H1 (cell line): ENCODE measurements at regions not wholly inside any gene's neighbourhood (a gene's known extent, or its start where the extent isn't known, plus 50 kb on each side); places are given as distances from the start of the nearest gene placed in this dataset.

Source experiments
- TF ChIP-seq, protein P1 (sequence below): fragments of 300-600 bp; sonication (generic); IDR thresholded peaks from 2 replicates; pipeline ENCODE4 v1.7.1; 2012; ENCODE audit warnings: low read length, moderate library complexity, mild to moderate bottlenecking, inconsistent platforms; ENCODE audit not compliant: insufficient replicate concordance

DNA sequence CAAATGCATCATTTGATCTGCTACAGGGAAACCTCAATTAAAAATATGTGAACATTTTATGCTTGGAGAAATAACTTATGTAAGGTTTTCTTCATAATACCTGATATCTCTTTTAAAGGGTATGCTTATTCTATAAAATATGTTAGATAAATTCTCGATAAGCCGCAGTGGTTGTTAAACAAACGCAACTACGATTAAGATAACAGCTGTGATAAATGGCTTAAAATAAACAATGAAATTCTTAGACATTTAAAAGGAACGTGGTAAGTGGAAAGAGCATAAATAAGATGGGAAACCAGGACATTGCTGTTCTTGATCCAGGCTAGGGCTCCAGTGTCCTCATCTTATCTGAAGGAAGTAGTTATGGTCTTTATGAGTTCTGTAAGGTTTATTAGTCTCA is 415.9 kb downstream of the CD83 start (continued):
- TF ChIP-seq, protein P1, sequence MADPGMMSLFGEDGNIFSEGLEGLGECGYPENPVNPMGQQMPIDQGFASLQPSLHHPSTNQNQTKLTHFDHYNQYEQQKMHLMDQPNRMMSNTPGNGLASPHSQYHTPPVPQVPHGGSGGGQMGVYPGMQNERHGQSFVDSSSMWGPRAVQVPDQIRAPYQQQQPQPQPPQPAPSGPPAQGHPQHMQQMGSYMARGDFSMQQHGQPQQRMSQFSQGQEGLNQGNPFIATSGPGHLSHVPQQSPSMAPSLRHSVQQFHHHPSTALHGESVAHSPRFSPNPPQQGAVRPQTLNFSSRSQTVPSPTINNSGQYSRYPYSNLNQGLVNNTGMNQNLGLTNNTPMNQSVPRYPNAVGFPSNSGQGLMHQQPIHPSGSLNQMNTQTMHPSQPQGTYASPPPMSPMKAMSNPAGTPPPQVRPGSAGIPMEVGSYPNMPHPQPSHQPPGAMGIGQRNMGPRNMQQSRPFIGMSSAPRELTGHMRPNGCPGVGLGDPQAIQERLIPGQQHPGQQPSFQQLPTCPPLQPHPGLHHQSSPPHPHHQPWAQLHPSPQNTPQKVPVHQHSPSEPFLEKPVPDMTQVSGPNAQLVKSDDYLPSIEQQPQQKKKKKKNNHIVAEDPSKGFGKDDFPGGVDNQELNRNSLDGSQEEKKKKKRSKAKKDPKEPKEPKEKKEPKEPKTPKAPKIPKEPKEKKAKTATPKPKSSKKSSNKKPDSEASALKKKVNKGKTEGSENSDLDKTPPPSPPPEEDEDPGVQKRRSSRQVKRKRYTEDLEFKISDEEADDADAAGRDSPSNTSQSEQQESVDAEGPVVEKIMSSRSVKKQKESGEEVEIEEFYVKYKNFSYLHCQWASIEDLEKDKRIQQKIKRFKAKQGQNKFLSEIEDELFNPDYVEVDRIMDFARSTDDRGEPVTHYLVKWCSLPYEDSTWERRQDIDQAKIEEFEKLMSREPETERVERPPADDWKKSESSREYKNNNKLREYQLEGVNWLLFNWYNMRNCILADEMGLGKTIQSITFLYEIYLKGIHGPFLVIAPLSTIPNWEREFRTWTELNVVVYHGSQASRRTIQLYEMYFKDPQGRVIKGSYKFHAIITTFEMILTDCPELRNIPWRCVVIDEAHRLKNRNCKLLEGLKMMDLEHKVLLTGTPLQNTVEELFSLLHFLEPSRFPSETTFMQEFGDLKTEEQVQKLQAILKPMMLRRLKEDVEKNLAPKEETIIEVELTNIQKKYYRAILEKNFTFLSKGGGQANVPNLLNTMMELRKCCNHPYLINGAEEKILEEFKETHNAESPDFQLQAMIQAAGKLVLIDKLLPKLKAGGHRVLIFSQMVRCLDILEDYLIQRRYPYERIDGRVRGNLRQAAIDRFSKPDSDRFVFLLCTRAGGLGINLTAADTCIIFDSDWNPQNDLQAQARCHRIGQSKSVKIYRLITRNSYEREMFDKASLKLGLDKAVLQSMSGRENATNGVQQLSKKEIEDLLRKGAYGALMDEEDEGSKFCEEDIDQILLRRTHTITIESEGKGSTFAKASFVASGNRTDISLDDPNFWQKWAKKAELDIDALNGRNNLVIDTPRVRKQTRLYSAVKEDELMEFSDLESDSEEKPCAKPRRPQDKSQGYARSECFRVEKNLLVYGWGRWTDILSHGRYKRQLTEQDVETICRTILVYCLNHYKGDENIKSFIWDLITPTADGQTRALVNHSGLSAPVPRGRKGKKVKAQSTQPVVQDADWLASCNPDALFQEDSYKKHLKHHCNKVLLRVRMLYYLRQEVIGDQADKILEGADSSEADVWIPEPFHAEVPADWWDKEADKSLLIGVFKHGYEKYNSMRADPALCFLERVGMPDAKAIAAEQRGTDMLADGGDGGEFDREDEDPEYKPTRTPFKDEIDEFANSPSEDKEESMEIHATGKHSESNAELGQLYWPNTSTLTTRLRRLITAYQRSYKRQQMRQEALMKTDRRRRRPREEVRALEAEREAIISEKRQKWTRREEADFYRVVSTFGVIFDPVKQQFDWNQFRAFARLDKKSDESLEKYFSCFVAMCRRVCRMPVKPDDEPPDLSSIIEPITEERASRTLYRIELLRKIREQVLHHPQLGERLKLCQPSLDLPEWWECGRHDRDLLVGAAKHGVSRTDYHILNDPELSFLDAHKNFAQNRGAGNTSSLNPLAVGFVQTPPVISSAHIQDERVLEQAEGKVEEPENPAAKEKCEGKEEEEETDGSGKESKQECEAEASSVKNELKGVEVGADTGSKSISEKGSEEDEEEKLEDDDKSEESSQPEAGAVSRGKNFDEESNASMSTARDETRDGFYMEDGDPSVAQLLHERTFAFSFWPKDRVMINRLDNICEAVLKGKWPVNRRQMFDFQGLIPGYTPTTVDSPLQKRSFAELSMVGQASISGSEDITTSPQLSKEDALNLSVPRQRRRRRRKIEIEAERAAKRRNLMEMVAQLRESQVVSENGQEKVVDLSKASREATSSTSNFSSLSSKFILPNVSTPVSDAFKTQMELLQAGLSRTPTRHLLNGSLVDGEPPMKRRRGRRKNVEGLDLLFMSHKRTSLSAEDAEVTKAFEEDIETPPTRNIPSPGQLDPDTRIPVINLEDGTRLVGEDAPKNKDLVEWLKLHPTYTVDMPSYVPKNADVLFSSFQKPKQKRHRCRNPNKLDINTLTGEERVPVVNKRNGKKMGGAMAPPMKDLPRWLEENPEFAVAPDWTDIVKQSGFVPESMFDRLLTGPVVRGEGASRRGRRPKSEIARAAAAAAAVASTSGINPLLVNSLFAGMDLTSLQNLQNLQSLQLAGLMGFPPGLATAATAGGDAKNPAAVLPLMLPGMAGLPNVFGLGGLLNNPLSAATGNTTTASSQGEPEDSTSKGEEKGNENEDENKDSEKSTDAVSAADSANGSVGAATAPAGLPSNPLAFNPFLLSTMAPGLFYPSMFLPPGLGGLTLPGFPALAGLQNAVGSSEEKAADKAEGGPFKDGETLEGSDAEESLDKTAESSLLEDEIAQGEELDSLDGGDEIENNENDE: no peak
